GM23248 (cell line): ENCODE measurements at regions not wholly inside any gene's neighbourhood (a gene's known extent, or its start where the extent isn't known, plus 50 kb on each side); places are given as distances from the start of the nearest gene placed in this dataset.
A peak's percentile ranks its signal among the peaks of the same experiment; 100 is the strongest.

ENCODE experiments used
- DNase-seq: peaks from one replicate; pipeline ENCODE4 v3.0.0-alpha.2; 2015
- H2AFZ ChIP-seq: fragments of 200-600 bp; sonication (generic); 2 replicates; pipeline ENCODE4 v1.6.1; 2016; ENCODE audit warnings: antibody characterized with exemption
- H3F3A ChIP-seq: fragments of 200-600 bp; sonication (generic); 2 replicates; pipeline ENCODE4 v1.6.1; 2016; ENCODE audit warnings: mild to moderate bottlenecking, antibody characterized with exemption, mixed run types; ENCODE audit not compliant: insufficient read depth
- H3K27ac ChIP-seq: fragments of 200-600 bp; sonication (generic); 2 replicates; pipeline ENCODE4 v1.5.1; 2016; ENCODE audit warnings: mild to moderate bottlenecking
- H3K27me3 ChIP-seq: fragments of 200-600 bp; sonication (generic); replicated peaks from 2 replicates; pipeline ENCODE4 v1.6.1; 2016; ENCODE audit warnings: mild to moderate bottlenecking; ENCODE audit not compliant: insufficient read depth
- H3K36me3 ChIP-seq: fragments of 200-600 bp; sonication (generic); 2 replicates; pipeline ENCODE4 v1.6.1; 2016; ENCODE audit warnings: low read depth, mild to moderate bottlenecking
- H3K4me1 ChIP-seq: fragments of 200-600 bp; sonication (generic); 2 replicates; pipeline ENCODE4 v1.6.1; 2016; ENCODE audit warnings: mild to moderate bottlenecking; ENCODE audit not compliant: insufficient read depth
- H3K4me2 ChIP-seq: fragments of 200-600 bp; sonication (generic); one replicate; pipeline ENCODE4 v1.6.1; 2016; ENCODE audit warnings: mild to moderate bottlenecking; ENCODE audit not compliant: unreplicated experiment
- H3K4me3 ChIP-seq: fragments of 200-600 bp; sonication (generic); 2 replicates; pipeline ENCODE4 v1.5.1; 2016; ENCODE audit warnings: mild to moderate bottlenecking
- H3K79me2 ChIP-seq: fragments of 200-600 bp; sonication (generic); 2 replicates; pipeline ENCODE4 v1.6.1; 2016; ENCODE audit warnings: mild to moderate bottlenecking; ENCODE audit not compliant: insufficient read depth
- H3K9ac ChIP-seq: fragments of 200-600 bp; sonication (generic); 2 replicates; pipeline ENCODE4 v1.6.1; 2016; ENCODE audit warnings: mild to moderate bottlenecking
- H3K9me2 ChIP-seq: fragments of 200-600 bp; sonication (generic); 2 replicates; pipeline ENCODE4 v1.6.1; 2016; ENCODE audit warnings: mixed run types, mild to moderate bottlenecking, moderate library complexity; ENCODE audit not compliant: insufficient read depth
- H3K9me3 ChIP-seq: fragments of 200-600 bp; sonication (generic); one replicate; pipeline ENCODE4 v1.6.1; 2017; ENCODE audit warnings: low read depth
- H4K20me1 ChIP-seq: fragments of 200-600 bp; sonication (generic); 2 replicates; pipeline ENCODE4 v1.6.0; 2016; ENCODE audit not compliant: insufficient read depth
- EZH2 ChIP-seq: fragments of 200-600 bp; sonication (generic); IDR thresholded peaks from 2 replicates; pipeline ENCODE4 v1.6.1; 2018; ENCODE audit warnings: antibody characterized with exemption, mild to moderate bottlenecking; ENCODE audit not compliant: insufficient read depth, poor library complexity, severe bottlenecking
- EZH2phosphoT487 ChIP-seq: fragments of 200-600 bp; sonication (generic); IDR thresholded peaks from 2 replicates; pipeline ENCODE4 v1.6.1; 2018; ENCODE audit warnings: antibody characterized with exemption, moderate library complexity, mild to moderate bottlenecking, low read depth; ENCODE audit not compliant: insufficient read depth
- WGBS, 2 experiments: methylation state at CpG; one replicate each; pipeline ENCODE4 v1.1.6; 2015 to 2017; ENCODE audit warnings: low lambda C conversion rate in 2 of 2, low coverage in 1 of 2; ENCODE audit errors: missing lambda C conversion rate in 2 of 2; 5-methylcytosine and 5-hydroxymethylcytosine counted together
- in situ Hi-C: fragments of 300-500 bp; cut with MboI; formaldehyde crosslinking; loops from 2 replicates; pipeline ENCODE4 v1.15.0; 2020

GRCh38 chr10:111439034-111439842 is 362.4 kb downstream of the ADRA2A start:
- H3K79me2 ChIP-seq = no peaks in the 10 kb centered on the region
- H3K9me3 ChIP-seq = no peaks in the 10 kb centered on the region
- H3F3A ChIP-seq = no peaks in the 10 kb centered on the region
- 77 to 90% methylated on average over 3 of the region's 3 CpGs for WGBS, 2 experiments
- no peak overlapping the region for H3K27ac ChIP-seq
- in situ Hi-C loops = no loop called here
- DNase-seq = peak; percentile 16
- no peak overlapping the region for H3K4me3 ChIP-seq
- no peak overlapping the region for H2AFZ ChIP-seq
- no peak overlapping the region for H3K9ac ChIP-seq
- H3K4me1 ChIP-seq = no peaks in the 10 kb centered on the region
- H3K4me2 ChIP-seq = no peak overlapping the region
- H3K9me2 ChIP-seq = no peaks in the 10 kb centered on the region
- H3K27me3 ChIP-seq = no peaks in the 10 kb centered on the region
- H3K36me3 ChIP-seq = no peaks in the 10 kb centered on the region
- no peak for TF ChIP-seq EZH2phosphoT487
- TF ChIP-seq EZH2 = no peak
- no peaks in the 10 kb centered on the region for H4K20me1 ChIP-seq

GRCh38 chr10:111440501-111440900 is 363.7 kb downstream of the ADRA2A start:
- Histone ChIP-seq H3K9me3 (no peaks in the 10 kb centered on the region), H3K79me2 (no peaks in the 10 kb centered on the region), H3K9me2 (no peaks in the 10 kb centered on the region), H3K4me1 (no peaks in the 10 kb centered on the region), H3K27ac (no peak overlapping the region), H3K4me2 (no peak overlapping the region), H4K20me1 (no peaks in the 10 kb centered on the region), H3K36me3 (no peaks in the 10 kb centered on the region), H3K4me3 (no peak overlapping the region), H3K9ac (no peak overlapping the region), H3K27me3 (no peaks in the 10 kb centered on the region), H2AFZ (no peak overlapping the region), H3F3A (no peaks in the 10 kb centered on the region)
- DNase-seq = no peak
- no peak for TF ChIP-seq EZH2phosphoT487
- no peak for TF ChIP-seq EZH2
- 73 to 77% methylated on average over 5 of the region's 5 CpGs for WGBS, 2 experiments
- in situ Hi-C loops = no loop called here

GRCh38 chr10:111445667-111446066 is 368.8 kb downstream of the ADRA2A start:
- DNase-seq = peak; percentile 28
- H3K4me3 ChIP-seq = no peak overlapping the region
- H3K79me2 ChIP-seq = no peaks in the 10 kb centered on the region
- no peaks in the 10 kb centered on the region for H3K27me3 ChIP-seq
- no peaks in the 10 kb centered on the region for H3K36me3 ChIP-seq
- H3K4me2 ChIP-seq = no peak overlapping the region
- H3K27ac ChIP-seq = no peak overlapping the region
- in situ Hi-C loops = no loop called here
- H4K20me1 ChIP-seq = no peaks in the 10 kb centered on the region
- no peaks in the 10 kb centered on the region for H3K9me2 ChIP-seq
- TF ChIP-seq EZH2 = no peak
- no peak for TF ChIP-seq EZH2phosphoT487
- no peaks in the 10 kb centered on the region for H3K9me3 ChIP-seq
- peaks cover 5% of the 10 kb centered on the region; the same call in 1 of the 2 replicates for H3F3A ChIP-seq
- 45 to 48% methylated on average over 5 of the region's 5 CpGs for WGBS, 2 experiments
- H3K4me1 ChIP-seq = no peaks in the 10 kb centered on the region
- no peak overlapping the region for H3K9ac ChIP-seq
- no peak overlapping the region for H2AFZ ChIP-seq

GRCh38 chr10:111446966-111447365 is 370.1 kb downstream of the ADRA2A start:
- Histone ChIP-seq H3K9me2 (no peaks in the 10 kb centered on the region), H3F3A (peaks cover 5% of the 10 kb centered on the region; the same call in 1 of the 2 replicates), H2AFZ (no peak overlapping the region), H3K4me1 (no peaks in the 10 kb centered on the region), H3K9ac (no peak overlapping the region), H3K27ac (no peak overlapping the region), H3K36me3 (no peaks in the 10 kb centered on the region), H3K4me2 (no peak overlapping the region), H3K79me2 (no peaks in the 10 kb centered on the region), H3K9me3 (no peaks in the 10 kb centered on the region), H3K27me3 (no peaks in the 10 kb centered on the region), H3K4me3 (no peak overlapping the region), H4K20me1 (no peaks in the 10 kb centered on the region)
- peak; percentile 59 for DNase-seq
- in situ Hi-C loops = no loop called here
- TF ChIP-seq EZH2 (no peak), EZH2phosphoT487 (no peak)

GRCh38 chr10:111452153-111452552 is 375.3 kb downstream of the ADRA2A start:
- TF ChIP-seq EZH2 (no peak), EZH2phosphoT487 (no peak)
- Histone ChIP-seq H3K27ac (no peak overlapping the region), H2AFZ (no peak overlapping the region), H3F3A (0 out of 2 replicates have a peak, but pooled peaks cover 8% of the 10 kb centered on the region), H3K36me3 (no peaks in the 10 kb centered on the region), H3K9me2 (no peaks in the 10 kb centered on the region), H3K9me3 (no peaks in the 10 kb centered on the region), H3K9ac (no peak overlapping the region), H3K4me3 (no peak overlapping the region), H3K79me2 (no peaks in the 10 kb centered on the region), H3K27me3 (no peaks in the 10 kb centered on the region), H3K4me2 (no peak overlapping the region), H4K20me1 (no peaks in the 10 kb centered on the region), H3K4me1 (peaks cover 8% of the 10 kb centered on the region)
- 39 to 49% methylated on average over 3 of the region's 3 CpGs for WGBS, 2 experiments
- no peak for DNase-seq
- in situ Hi-C loops = no loop called here
